LHCN-M2 (cell line): ENCODE measurements at regions not wholly inside any gene's neighbourhood (a gene's known extent, or its start where the extent isn't known, plus 50 kb on each side); places are given as distances from the start of the nearest gene placed in this dataset.

Experiments used
- DNase-seq: peaks from one replicate; pipeline ENCODE4 v3.0.0-alpha.2; 2012; ENCODE audit warnings: low read depth

GRCh38 chr6:156061465-156061864 is 605.8 kb upstream of the NOX3 start:
- no peak for DNase-seq

GRCh38 chr6:156060013-156060412 is 604.4 kb upstream of the NOX3 start:
- no peak for DNase-seq

- no peak for DNase-seq
Observed at GRCh38 chr6:156058356-156058755, 602.7 kb upstream of the NOX3 start.

GRCh38 chr6:156057869-156058268 is 602.2 kb upstream of the NOX3 start:
- no peak for DNase-seq

- no peak for DNase-seq
Observed at GRCh38 chr6:156056085-156056484, 600.4 kb upstream of the NOX3 start.

- no peak for DNase-seq
Observed at GRCh38 chr6:156053626-156054025, 598.0 kb upstream of the NOX3 start.

- no peak for DNase-seq
Observed at GRCh38 chr6:156046841-156047449, 591.3 kb upstream of the NOX3 start.

GRCh38 chr6:156046268-156046665 is 590.6 kb upstream of the NOX3 start:
- DNase-seq = no peak

GRCh38 chr6:156045401-156046267 is 590.0 kb upstream of the NOX3 start:
- DNase-seq = no peak

GRCh38 chr6:156033598-156033997 is 578.0 kb upstream of the NOX3 start:
- DNase-seq = no peak

GRCh38 chr6:156031516-156031915 is 575.9 kb upstream of the NOX3 start:
- DNase-seq = no peak

GRCh38 chr6:156030053-156030452 is 574.4 kb upstream of the NOX3 start:
- DNase-seq = no peak

GRCh38 chr6:156029286-156029985 is 573.8 kb upstream of the NOX3 start:
- no peak for DNase-seq

GRCh38 chr6:156028335-156029131 is 572.9 kb upstream of the NOX3 start:
- no peak for DNase-seq

GRCh38 chr6:156027248-156027626 is 571.6 kb upstream of the NOX3 start:
- DNase-seq = no peak

- no peak for DNase-seq
Observed at GRCh38 chr6:156026486-156027247, 571.0 kb upstream of the NOX3 start.

GRCh38 chr6:156024339-156024738 is 568.7 kb upstream of the NOX3 start:
- no peak for DNase-seq

- DNase-seq = no peak
Observed at GRCh38 chr6:156021746-156022396, 566.2 kb upstream of the NOX3 start.

GRCh38 chr6:156017838-156018237 is 562.2 kb upstream of the NOX3 start:
- no peak for DNase-seq

GRCh38 chr6:156016186-156016976 is 560.7 kb upstream of the NOX3 start:
- DNase-seq = no peak
